ENCODE measurements at regions not wholly inside any gene's neighbourhood (a gene's known extent, or its start where the extent isn't known, plus 50 kb on each side); places are given as distances from the start of the nearest gene placed in this dataset.

DNA sequence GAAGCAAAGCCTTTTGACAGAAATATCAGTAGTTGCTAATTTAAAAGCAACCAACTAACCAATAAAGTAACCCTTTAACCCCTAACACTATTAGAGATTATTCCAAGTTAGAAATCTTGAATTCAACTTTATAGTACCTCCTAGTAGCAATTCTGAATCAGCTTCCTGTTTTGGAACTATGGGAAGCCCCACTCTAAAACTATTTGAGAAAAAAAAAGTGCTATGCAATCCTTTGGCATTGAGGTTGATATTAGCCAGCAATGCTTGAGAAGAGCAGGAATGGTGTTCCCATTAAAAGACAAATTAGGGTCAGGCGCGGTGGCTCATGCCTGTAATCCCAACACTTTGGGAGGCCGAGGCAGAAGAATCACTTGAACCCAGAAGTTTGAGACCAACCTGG, 306.2 kb upstream of the ZFP64 start:
- TF ChIP-seq CTCF (IDR thresholded peaks at IDR 0.05), result no peak
- no peak for TF ChIP-seq POLR2A (IDR thresholded peaks at IDR 0.05)
- no peak for TF ChIP-seq POLR2AphosphoS5 (IDR thresholded peaks at IDR 0.05)

All from prostate gland (tissue), 2 donors.